Left ventricle myocardium superior (tissue), 1 donor: ENCODE measurements at regions not wholly inside any gene's neighbourhood (a gene's known extent, or its start where the extent isn't known, plus 50 kb on each side); places are given as distances from the start of the nearest gene placed in this dataset.
"Not testable (repeated sequence)": the region's sequence is repeated elsewhere in the genome, so short reads cannot be mapped to it uniquely, and the experiment has no call there.

ENCODE experiments used
- ATAC-seq: fragments of 200-7000 bp; cut with Tn5 transposase; one replicate; pipeline ENCODE4 v1.9.1; 2020; ENCODE audit warnings: mild to moderate bottlenecking, moderate library complexity
- DNase-seq: peaks from one replicate; pipeline ENCODE4 v3.0.0-alpha.2; 2020
- intact Hi-C: fragments of 100-400 bp; cut with micrococcal nuclease; formaldehyde crosslinking; loops from one replicate; pipeline ENCODE4 v1.11.0; 2022
- donor health status: DM: no; HTN: yes; CAD: no; lungs with severe emphysema.

DNA sequence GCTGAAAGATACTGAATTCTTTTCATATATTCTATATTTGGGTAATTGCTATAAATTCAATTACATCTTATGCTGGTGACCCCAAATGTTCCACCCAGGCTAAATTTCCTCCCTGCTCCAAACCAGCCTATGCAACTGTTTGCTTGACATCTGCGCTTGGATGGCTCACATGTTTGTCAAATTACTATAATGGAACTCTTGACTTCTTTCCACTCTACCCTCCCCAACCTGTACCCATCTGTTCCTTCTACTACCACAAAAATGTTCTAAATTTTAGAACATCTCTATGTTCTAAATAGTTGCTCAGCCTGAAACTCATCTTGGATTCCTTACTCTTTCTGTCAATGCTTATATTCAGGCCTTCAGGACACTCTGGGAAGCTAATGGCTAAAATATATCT is 249.9 kb upstream of the SMIM30 start:
- DNase-seq (no peak), ATAC-seq (no peak)
- intact Hi-C loops, result no loop called here

DNA sequence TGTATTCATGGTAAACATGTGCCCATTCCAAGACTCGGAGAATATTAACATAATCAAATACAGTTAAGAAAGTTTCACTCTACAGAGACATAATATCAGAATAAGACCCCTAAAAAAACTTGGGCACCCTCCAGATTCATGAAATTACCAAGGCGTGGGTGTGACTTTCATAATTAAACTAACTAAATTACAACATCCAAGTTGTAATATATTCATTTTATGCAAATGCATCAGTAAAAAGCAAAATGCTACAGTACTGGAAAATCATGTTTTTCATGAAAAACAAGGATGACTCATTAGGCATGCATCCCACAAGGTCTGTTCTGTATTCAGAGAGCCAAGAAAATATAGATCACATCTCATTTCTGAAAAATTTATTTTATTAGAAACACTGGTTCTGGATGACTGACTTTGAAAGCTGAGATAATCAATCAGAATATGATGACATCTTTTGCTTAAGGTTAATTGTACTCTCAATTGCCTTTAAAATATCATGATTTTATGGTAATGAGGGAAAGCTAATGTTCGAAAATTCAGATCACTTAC is 248.8 kb upstream of the SMIM30 start:
- intact Hi-C loops, result no loop called here
- ATAC-seq (no peak), DNase-seq (no peak)

DNA sequence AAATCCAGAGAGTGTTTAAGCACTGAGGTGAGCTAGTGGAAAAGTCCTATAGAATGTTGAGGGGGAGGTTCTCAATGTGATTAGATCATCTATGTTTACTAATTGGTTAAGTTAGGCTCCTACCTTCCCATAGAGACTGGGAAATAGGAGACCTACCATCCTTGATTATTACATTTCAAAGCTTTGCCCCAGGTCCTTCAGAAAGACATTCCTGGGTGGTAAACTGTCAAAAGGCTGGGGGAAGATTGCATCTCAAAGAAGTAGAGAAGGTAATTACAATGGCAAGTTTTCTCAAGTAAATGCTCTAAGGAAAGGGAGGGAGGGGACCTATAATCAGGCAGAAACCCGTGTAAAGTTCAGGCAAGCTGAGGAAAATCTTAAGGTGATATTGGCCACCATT is 247.8 kb upstream of the SMIM30 start:
- intact Hi-C loops, result no loop called here
- ATAC-seq (no peak), DNase-seq (no peak)

DNA sequence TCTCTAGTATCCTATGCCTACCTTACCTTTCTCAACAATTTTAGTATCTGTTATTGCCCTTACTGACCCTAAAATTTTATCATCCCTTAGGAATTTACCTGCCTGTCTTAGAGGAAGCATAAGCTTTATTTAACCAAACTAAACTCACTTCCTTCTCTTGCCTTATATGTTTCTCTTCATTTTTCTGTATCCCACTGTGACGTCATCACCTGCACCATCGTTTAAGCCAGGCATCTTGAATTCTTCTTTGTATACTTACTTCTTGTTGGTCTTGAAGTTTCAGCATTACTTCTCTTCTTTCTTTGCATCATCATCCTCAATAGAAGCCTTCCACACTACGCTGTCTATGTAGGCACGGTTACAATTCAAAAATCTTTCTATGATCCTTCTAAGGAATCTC is 231.0 kb upstream of the SMIM30 start:
- no peak for ATAC-seq
- intact Hi-C loops, result no loop called here
- no peak for DNase-seq

DNA sequence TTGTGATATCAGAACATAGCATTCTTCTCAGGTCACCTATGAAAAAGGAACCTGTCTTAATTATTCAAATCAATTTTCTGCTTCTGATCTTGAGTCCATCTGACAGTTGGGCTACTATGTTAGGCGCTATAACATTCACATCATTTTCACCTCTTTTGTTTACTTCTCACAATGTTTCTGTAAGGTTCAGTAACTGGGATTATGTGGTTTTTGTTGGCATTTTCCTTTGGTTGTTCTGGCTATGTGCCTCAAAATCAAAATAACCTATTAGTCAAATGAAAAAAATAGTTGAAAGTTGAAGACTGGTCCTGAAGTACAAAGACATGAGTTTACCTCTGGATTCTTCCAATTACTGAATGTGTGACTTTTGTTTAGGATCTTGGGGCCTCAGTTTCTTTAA is 221.3 kb upstream of the SMIM30 start:
- DNase-seq, result no peak
- intact Hi-C loops, result no loop called here
- no peak for ATAC-seq

DNA sequence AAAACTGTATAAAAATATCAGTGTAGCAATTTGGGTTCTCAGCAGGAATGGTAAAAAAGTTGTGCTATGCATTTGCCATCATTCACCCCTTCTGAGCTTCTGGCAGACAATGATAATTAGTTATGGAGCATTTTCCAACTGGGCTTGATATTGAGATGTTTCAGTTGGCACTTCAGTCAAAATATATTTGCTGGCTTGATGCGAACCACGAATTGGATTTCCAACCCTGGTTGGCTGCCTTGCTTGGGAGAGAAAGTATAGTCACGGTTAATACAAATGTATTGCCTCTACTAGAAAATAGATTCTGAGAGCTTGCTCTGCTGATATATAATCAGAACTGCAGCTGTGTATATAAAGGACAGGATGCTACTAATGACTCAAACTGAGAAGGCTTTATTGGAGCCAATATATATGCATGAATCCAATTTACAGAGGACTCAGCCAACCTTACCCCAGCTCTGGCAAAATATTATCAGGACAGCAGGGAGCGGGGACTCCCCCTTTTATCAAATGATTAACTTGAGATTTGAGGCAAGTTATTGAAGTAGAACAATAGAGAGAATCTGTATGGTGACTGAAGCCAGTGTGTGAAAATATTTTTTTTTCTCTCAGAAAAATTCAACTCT is 219.8 kb upstream of the SMIM30 start:
- ATAC-seq (no peak), DNase-seq (no peak)
- intact Hi-C loops, result no loop called here

DNA sequence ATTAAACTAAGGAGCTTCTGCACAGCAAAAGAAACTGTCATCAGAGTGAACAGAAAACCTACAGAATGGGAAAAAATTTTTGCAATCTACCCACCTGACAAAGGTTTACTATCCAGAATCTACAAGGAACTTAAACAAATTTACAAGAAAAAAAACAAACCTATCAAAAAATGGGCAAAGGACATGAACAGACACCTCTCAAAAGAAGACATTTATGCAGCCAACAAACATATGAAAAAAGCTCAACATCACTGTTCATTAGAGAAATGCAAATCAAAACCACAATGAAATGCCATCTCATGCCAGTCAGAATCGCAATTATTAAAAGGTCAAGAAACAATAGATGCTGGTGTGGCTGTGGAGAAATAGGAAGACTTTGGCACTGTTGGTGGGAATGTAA is 218.5 kb upstream of the SMIM30 start:
- DNase-seq, intact Hi-C loops, ATAC-seq: not testable (repeated sequence)

DNA sequence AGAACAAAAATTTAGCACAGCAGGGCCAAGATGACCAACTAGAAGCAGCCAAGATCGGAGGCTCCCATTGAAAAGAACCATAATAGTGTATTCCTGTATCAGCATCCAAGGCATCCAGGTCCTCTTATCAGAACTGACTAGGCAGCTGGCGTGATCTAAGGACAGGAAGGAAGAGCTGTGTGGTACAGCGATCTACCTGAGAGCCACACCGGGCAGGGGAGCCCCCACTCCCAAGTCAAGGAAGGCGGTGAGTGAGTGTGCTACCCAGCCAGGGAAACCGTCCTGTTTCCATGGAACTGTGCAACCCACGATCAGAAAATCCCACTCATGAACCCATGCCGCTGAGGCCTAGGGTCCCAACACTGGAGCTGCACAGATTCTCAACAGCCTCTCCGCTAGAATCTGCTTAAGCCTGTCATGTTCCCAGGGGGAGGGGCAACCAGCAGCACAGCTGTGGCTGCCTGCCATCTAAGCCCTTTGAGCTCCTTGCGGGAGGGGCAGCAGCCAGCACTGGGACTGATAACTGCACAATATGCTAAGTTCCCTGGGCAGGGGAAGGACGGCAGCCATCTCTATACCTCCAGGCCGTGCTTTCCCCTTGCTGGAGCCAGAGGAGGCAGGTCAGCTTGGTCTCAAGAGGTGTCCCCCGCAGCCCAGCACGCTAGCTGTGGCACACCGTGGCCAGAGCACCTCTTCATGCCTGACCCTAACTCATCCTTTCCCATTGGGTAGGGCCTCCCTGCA is 213.0 kb upstream of the SMIM30 start:
- DNase-seq (peak; percentile 33), ATAC-seq (no peak)
- intact Hi-C loops, result no loop called here

DNA sequence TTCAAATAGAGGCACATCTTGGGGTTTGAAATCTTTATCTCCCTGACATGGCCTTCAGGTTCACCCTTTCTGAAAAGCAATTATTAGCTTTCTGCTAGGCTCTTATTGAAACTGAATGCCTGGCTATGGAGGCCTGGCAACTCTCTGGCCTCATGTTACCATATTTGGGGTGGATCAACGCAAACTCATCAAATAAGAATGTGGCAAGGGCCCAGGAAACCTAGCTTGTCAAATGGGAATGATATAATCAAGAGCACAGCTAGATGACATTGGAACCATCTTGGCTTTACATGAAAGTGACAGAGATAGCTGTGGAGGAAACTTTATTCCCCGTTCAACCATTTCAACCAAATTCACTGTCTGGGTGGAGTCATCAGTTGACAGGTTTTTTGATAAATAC is 202.8 kb upstream of the SMIM30 start:
- ATAC-seq (no peak), DNase-seq (no peak)
- intact Hi-C loops, result no loop called here

DNA sequence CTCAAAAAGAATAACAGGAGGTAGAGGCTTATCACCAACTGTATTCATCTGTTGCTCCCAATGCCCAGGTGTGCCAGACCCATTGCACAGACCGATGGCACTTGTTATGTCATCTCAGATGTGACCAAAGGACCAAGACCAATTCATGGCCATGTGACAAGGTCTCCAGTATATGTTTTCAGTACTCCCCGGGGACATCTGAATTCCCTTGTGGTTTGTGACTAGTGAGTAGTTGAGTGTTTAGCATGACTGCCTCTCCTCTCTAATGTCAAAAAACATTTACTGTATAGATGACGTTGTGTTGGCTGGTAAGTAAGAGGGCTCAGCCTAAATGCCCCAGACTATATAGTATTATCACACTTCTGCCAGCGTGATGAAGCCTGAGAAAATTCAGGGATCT is 202.1 kb upstream of the SMIM30 start:
- intact Hi-C loops, result no loop called here
- no peak for ATAC-seq

DNA sequence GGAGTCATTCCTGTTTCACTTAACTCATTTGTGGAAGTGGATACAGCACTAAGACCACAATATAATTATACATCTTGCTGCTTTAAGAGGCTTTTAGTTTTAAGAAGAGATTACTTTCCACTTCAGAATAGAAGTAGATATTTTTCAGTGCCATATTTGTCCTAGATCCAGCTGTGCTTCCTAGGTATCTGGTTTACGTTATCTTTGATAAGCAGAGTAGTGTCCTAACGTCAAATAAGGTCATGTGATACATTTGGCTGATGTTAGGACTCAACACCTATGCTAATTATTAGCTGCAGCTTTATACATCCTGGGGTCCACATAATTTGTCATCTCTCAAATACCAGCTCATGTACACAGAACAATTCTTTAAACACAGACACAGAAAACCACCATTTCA is 196.2 kb upstream of the SMIM30 start:
- intact Hi-C loops, result no loop called here
- ATAC-seq (no peak), DNase-seq (no peak)

More for the DNA sequence above, 202.1 kb upstream of the SMIM30 start:
- no peak for DNase-seq

DNA sequence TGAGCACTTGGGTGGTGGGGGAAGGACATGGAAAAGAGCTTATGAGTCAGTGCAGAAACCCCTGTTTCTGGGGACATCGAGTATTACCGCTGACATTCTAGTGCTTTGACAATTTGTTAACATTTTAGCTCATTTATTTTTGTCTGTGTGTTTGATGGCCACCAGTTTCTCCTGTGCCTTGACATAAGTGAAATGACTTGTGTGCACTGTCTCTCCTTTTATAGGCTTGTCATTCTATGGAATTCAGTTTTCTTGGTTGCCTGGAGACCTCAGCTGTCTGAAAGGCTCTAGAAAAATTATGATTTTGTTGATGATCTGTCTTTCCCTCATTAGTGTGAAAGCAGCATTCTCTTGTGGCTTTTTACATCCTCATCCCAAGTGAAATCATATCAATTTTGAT is 190.0 kb upstream of the SMIM30 start:
- no peak for ATAC-seq
- no peak for DNase-seq
- intact Hi-C loops, result no loop called here

DNA sequence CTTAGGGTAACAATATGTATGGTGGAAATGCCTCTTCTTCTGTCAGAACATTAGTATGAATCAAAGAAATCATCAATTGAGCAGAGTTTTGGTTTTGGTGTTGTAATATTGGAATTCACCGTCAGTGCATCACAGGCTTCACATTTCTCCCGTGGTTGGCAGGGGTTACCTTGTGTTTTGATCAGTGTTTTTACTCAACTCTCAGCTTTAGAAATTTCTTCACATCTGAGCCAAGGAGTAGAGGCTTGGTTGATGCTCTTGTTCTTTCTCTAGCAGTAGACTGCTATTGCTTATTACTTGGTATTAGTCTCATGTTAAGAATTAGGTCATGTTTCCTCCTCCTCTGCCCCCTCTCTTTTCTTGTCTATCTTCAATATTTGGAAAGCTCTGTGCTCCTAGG is 188.8 kb upstream of the SMIM30 start:
- ATAC-seq (no peak), DNase-seq (no peak)
- intact Hi-C loops, result no loop called here

DNA sequence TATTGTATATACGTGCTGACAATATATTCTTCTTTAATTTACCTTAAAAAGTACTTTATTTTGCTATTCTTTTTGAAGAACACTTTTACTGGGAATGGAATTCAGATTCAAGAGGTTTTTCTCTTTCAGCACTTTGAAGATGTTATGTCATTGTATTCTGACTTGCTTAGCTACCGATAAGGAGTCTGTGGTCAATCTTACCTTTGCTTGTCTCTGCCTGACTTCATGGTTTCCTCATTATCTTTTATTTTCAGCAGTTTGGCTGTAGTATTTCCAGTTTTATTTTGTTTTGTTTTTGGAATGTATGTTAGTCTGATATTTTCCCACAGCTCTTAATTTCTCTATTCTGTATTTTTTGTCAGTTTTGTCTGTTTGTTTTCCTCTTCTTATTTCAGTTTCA is 187.9 kb upstream of the SMIM30 start:
- ATAC-seq (no peak), DNase-seq (no peak)
- intact Hi-C loops, result no loop called here

DNA sequence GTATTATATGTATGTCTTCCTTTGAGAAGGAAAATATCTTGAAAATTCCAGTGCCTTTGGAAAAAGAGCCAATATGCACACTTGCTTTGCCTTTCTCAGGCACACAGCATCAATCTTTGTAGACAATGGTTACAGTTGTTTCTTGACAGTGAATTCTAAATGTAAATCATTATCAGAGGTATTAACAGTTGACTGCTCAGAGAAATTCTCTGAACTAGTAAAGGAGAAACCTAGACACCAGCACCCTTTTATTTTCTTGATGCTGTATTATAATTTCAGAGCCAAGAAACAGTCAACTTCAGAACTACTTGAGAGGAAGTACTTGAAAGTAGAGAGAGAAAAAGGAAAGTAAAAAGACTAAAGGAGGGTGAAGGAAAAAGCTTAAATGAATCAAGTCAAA is 185.8 kb upstream of the SMIM30 start:
- no peak for ATAC-seq
- intact Hi-C loops, result no loop called here
- DNase-seq, result no peak

DNA sequence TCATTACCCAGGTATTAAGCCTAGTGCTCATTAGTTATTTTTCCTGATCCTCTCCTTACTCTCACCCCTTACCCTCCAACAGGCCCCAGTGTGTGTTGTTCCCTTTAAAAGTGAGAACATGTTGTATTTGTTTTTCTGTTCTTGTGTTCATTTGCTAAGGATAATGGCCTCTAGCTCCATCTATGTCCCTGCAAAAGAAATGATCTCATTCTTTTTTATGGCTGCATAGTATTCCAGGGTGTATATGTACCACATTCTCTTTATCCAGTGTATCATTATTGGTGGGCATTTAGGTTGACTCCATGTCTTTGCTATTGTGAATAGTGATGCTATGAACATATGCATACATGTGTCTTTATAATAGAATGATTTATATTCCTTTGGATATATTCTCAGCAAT is 185.0 kb upstream of the SMIM30 start:
- DNase-seq, result not testable (repeated sequence)

DNA sequence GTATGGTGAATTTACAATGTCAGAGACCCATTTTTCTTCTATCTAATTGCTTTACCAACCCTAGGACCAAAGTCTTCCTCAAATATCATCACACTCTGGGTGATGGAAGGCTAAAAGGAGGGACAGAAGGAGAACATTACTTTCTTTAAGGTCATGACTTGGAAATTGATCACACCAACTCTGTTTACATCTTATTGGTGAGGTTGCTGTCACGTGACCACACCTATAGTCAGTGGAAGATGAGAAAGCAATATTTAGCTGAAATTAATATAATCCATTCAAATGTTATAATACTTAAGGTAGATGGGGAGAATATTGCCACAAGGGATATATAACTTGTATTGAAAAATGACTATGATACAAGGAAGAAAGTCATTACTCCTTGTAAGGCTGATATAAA is 183.6 kb upstream of the SMIM30 start:
- ATAC-seq (no peak), DNase-seq (no peak)
- intact Hi-C loops, result no loop called here

More for the DNA sequence above, 185.0 kb upstream of the SMIM30 start:
- intact Hi-C loops, ATAC-seq: not testable (repeated sequence)

DNA sequence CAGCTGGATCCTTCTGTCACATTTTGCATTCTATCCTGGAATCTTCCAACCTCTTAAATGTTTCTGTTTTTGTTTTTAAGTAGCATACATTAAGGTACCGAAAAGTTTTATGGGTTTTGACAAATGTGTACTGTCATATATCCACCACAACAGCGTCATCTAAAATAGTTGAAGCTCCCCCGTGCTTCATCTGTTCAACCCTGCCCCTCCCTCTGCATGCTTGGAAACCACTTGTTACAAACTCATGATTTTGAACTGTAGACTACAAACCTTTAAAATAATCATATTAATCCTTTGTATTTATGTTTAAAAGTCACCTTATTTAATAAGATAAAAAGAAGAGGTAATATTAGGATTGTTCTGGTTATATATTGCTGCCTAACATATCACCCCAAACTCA is 182.8 kb upstream of the SMIM30 start:
- no peak for DNase-seq
- intact Hi-C loops, result no loop called here
- no peak for ATAC-seq

DNA sequence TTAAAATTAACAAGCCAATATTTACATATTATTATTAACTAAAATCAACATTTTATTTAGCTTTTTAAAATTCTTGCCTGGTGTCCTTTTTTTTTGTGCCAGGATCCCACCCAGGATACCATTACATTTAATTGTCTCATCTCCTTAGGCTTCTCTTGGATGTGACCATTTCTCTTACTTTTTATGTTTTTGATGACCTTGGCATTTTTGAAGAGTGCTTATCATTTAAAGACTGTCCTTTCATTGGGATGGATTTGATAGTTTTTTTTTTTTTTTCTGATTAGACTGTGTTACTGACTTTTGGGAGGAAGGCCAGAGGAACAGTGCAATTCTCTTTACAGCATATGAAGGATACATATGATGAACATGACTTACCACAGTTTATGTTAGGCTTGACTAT is 181.4 kb upstream of the SMIM30 start:
- no peak for ATAC-seq
- intact Hi-C loops, result no loop called here
- no peak for DNase-seq

DNA sequence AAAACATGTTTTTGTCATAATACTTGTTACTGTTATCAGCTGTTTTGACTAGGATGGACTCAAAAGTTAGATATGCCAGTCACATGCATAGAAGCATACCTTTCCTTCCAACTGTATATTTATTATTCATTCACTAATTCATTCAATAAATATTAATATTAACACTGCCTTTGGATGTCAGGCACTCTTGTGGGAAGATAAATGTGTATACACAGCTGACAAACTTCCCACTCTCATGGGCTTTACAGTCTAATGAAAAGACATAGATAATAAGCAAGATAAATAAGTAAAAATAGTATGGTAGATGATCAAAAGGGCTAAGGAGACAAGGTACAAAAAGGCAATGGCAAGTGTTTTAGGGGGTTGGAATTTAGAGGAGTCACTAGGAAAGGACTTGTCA is 180.1 kb upstream of the SMIM30 start:
- intact Hi-C loops, result no loop called here
- DNase-seq, result no peak
- no peak for ATAC-seq

DNA sequence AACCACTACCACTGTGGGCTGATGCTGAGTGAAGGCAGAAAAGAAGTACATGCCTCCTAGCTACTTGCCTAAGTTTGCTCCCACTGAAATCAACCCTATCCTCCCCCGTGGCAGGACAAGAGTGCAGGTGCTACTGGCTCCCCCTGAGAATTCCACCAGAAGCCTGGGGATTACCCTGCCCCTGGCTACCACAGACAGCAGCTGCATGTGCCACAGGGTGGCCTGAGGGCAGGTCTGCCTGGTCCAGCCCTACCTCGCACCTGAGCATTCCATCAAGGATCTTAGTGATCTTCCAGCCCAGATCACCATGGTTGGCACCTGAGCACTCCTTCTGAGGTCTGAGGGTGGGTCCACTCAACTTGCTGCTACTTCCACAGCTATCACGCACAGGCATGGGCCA is 176.4 kb upstream of the SMIM30 start:
- no peak for ATAC-seq
- intact Hi-C loops, result no loop called here

More for the DNA sequence above, 176.4 kb upstream of the SMIM30 start:
- no peak for DNase-seq
